ENCODE measurements at regions not wholly inside any gene's neighbourhood (a gene's known extent, or its start where the extent isn't known, plus 50 kb on each side); places are given as distances from the start of the nearest gene placed in this dataset.

GRCh38 chr3:11726146-11726545 lies 82.4 kb upstream of the VGLL4 start:
- TF ChIP-seq, protein P1, sequence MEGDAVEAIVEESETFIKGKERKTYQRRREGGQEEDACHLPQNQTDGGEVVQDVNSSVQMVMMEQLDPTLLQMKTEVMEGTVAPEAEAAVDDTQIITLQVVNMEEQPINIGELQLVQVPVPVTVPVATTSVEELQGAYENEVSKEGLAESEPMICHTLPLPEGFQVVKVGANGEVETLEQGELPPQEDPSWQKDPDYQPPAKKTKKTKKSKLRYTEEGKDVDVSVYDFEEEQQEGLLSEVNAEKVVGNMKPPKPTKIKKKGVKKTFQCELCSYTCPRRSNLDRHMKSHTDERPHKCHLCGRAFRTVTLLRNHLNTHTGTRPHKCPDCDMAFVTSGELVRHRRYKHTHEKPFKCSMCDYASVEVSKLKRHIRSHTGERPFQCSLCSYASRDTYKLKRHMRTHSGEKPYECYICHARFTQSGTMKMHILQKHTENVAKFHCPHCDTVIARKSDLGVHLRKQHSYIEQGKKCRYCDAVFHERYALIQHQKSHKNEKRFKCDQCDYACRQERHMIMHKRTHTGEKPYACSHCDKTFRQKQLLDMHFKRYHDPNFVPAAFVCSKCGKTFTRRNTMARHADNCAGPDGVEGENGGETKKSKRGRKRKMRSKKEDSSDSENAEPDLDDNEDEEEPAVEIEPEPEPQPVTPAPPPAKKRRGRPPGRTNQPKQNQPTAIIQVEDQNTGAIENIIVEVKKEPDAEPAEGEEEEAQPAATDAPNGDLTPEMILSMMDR (IDR thresholded peaks at IDR 0.05; ENCODE audit: borderline replicate concordance, extremely low read depth, low read length, poor library complexity, severe bottlenecking), result no peak
- no peak for TF ChIP-seq EZH2 (IDR thresholded peaks at IDR 0.05; ENCODE audit: borderline replicate concordance, low read depth, low read length, severe bottlenecking)
